HEK293T (cell line): ENCODE measurements at regions not wholly inside any gene's neighbourhood (a gene's known extent, or its start where the extent isn't known, plus 50 kb on each side); places are given as distances from the start of the nearest gene placed in this dataset.

Experiments used
- CTCF ChIA-PET: fragments of 350-600 bp; formaldehyde crosslinking; extraction: SDS; loops from one replicate; lab custom pipeline; 2021; ENCODE audit warnings: antibody characterized with exemption, inconsistent platforms; lab: Yijun Ruan, JAX
- POLR2A ChIA-PET: fragments of 350-600 bp; formaldehyde crosslinking; extraction: SDS; loops from one replicate; lab custom pipeline; 2020; ENCODE audit warnings: antibody characterized with exemption, inconsistent platforms; lab: Yijun Ruan, JAX
- DNase-seq: peaks from one replicate; pipeline ENCODE4 v3.0.0; 2012; ENCODE audit warnings: mixed read lengths; ENCODE audit errors: extremely low spot score
- ARNT ChIP-seq: fragments of 450-650 bp; IDR thresholded peaks from 2 replicates; pipeline ENCODE4 v1.6.1; 2017; ENCODE audit warnings: mild to moderate bottlenecking
- BHLHE40 ChIP-seq: fragments of 450-650 bp; IDR thresholded peaks from 2 replicates; pipeline ENCODE4 v1.6.1; 2016; ENCODE audit warnings: mild to moderate bottlenecking, moderate library complexity, borderline replicate concordance
- CTBP1 ChIP-seq: fragments of 450-650 bp; IDR thresholded peaks from 2 replicates; pipeline ENCODE4 v1.6.1; 2016; ENCODE audit warnings: borderline replicate concordance
- ELF4 ChIP-seq: fragments of 450-650 bp; IDR thresholded peaks from 2 replicates; pipeline ENCODE4 v1.6.1; 2017; ENCODE audit warnings: antibody characterized with exemption
- FOXA1 ChIP-seq: fragments of 450-650 bp; IDR thresholded peaks from 2 replicates; pipeline ENCODE4 v1.6.1; 2016; ENCODE audit warnings: mild to moderate bottlenecking
- FOXK2 ChIP-seq: fragments of 450-650 bp; IDR thresholded peaks from 2 replicates; pipeline ENCODE4 v1.6.1; 2016; ENCODE audit warnings: mild to moderate bottlenecking
- FOXM1 ChIP-seq: fragments of 450-650 bp; IDR thresholded peaks from 2 replicates; pipeline ENCODE4 v1.6.1; 2017; ENCODE audit warnings: mild to moderate bottlenecking, borderline replicate concordance
- HDGF ChIP-seq: fragments of 450-650 bp; IDR thresholded peaks from 2 replicates; pipeline ENCODE4 v1.6.1; 2017; ENCODE audit warnings: antibody characterized with exemption, borderline replicate concordance
- L3MBTL2 ChIP-seq: fragments of 450-650 bp; conservative IDR thresholded peaks from 2 replicates; pipeline ENCODE4 v1.6.1; 2016; ENCODE audit warnings: mild to moderate bottlenecking
- LEF1 ChIP-seq: fragments of 450-650 bp; IDR thresholded peaks from 2 replicates; pipeline ENCODE4 v1.6.1; 2017; ENCODE audit warnings: mild to moderate bottlenecking, borderline replicate concordance
- NFRKB ChIP-seq: fragments of 450-650 bp; IDR thresholded peaks from 2 replicates; pipeline ENCODE4 v1.6.1; 2016; ENCODE audit warnings: mild to moderate bottlenecking, moderate library complexity
- PKNOX1 ChIP-seq: fragments of 450-650 bp; IDR thresholded peaks from 2 replicates; pipeline ENCODE4 v1.6.1; 2016
- SP1 ChIP-seq: fragments of 450-650 bp; IDR thresholded peaks from 2 replicates; pipeline ENCODE4 v1.6.1; 2017
- SUZ12 ChIP-seq: fragments of 450-650 bp; IDR thresholded peaks from 2 replicates; pipeline ENCODE4 v1.6.1; 2016; ENCODE audit warnings: mild to moderate bottlenecking
- TARDBP ChIP-seq: fragments of 450-650 bp; IDR thresholded peaks from 2 replicates; pipeline ENCODE4 v1.6.1; 2016
- ZNF384 ChIP-seq: fragments of 450-650 bp; IDR thresholded peaks from 2 replicates; pipeline ENCODE4 v1.6.1; 2016

- ChIA-PET POLR2A (no interaction called here), CTCF (no interaction called here)
- no peak for TF ChIP-seq NFRKB
- TF ChIP-seq HDGF = no peak
- no peak for DNase-seq
Measured at GRCh38 chr3:80836395-80836794, 925.0 kb downstream of the GBE1 start.

DNA sequence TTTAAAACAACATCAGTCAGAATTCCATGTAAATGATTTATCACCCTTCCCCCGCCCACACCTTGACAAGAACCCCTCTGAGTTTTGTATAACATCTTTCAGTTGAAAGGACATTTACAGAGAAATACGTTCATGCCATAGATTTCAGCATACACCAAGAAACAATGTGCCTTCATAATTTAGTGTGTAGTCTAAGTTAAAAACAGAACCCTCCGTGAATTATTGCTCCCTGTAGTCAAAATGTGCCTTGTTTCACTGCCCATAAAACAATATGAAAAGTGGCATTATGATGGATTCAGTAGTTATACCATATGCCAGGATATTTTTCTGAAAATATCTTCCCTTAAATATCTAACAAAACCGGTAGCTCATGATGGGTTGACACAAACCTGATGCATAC lies 953.9 kb downstream of the GBE1 start:
- POLR2A ChIA-PET = no interaction called here
- no peak for DNase-seq
- no peak for TF ChIP-seq SP1
- no peak for TF ChIP-seq ZNF384
- no peak for TF ChIP-seq FOXA1
- TF ChIP-seq L3MBTL2 = no peak
- TF ChIP-seq PKNOX1 = no peak
- no peak for TF ChIP-seq CTBP1
- no peak for TF ChIP-seq TARDBP
- TF ChIP-seq BHLHE40 = no peak
- no peak for TF ChIP-seq NFRKB
- TF ChIP-seq FOXM1 = no peak
- TF ChIP-seq SUZ12 = no peak
- no peak for TF ChIP-seq HDGF
- no peak for TF ChIP-seq ELF4
- CTCF ChIA-PET = no interaction called here

DNA sequence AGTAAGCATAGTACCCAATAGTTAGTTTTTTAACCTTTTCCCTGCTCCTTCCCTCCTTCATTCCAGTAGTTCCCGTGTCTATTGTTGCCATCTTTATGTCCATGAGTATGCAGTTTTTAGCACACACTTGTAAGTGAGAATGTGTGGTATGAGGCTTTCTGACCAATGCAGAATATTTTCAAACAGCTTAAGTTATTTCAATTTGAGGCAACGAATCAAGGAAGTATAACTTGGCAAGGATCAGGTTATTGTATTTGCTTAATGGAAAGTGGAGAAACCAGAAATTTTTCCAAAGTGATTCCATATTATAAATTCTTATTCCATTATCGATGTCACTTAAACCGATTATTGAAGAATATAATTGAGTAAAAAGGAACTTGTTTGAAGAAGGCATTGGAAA lies 954.8 kb downstream of the GBE1 start:
- POLR2A ChIA-PET = no interaction called here
- CTCF ChIA-PET = interaction anchor here (0.6 kb wide), 1 partner anchor 652 kb away, joined by 3 read pairs; no protein-coding TSS in a partner anchor
- DNase-seq = no peak
- TF ChIP-seq CTBP1 (no peak), BHLHE40 (no peak), TARDBP (no peak), LEF1 (no peak), SP1 (no peak), ZNF384 (no peak), PKNOX1 (no peak), FOXK2 (no peak), ARNT (no peak), NFRKB (no peak), FOXA1 (no peak)

GRCh38 chr3:80788914-80789313 lies 972.5 kb downstream of the GBE1 start:
- ChIA-PET CTCF (no interaction called here), POLR2A (no interaction called here)
- no peak for DNase-seq
- TF ChIP-seq SP1 (no peak), FOXM1 (no peak), PKNOX1 (no peak), CTBP1 (no peak), FOXA1 (no peak), SUZ12 (no peak), LEF1 (no peak), BHLHE40 (no peak), ARNT (no peak), ZNF384 (no peak), ELF4 (no peak), TARDBP (no peak), FOXK2 (no peak), L3MBTL2 (no peak), HDGF (no peak)

DNA sequence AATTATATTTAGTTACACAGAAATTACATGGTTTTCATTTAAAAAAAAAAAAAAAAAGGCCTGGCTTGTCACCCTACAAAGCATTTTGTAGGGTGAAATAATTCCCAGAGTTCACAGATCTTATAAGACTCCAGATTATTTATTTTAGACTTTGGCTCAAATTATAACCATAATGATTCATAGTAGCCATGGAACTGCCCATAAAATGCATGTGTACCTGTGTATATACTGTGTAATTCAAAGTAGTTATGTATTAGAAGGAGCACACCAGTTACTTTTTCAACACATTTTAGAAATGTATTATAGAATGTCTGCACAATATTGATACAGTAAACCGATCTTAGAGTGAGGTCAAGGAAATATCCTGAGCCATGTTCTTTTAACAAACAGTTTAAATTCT lies 975.6 kb downstream of the GBE1 start:
- CTCF ChIA-PET = interaction anchor here (1.2 kb wide), 1 partner anchor 554 kb away, joined by 3 read pairs; no protein-coding TSS in a partner anchor

GRCh38 chr3:80785475-80785874 lies 976.0 kb downstream of the GBE1 start:
- POLR2A ChIA-PET = no interaction called here
- TF ChIP-seq PKNOX1 (peak; percentile 83), ARNT (no peak), CTBP1 (peak; percentile 27; the same call in 1 of the 2 replicates), ZNF384 (0 out of 2 replicates have a peak, but pooled peaks have one; percentile 24)
- CTCF ChIA-PET = interaction anchor here (1.2 kb wide), 1 partner anchor 554 kb away, joined by 3 read pairs; no protein-coding TSS in a partner anchor
- peak; percentile 12 for DNase-seq

More for the DNA sequence above, 975.6 kb downstream of the GBE1 start:
- TF ChIP-seq ZNF384 = no peak
- TF ChIP-seq FOXM1 = no peak
- TF ChIP-seq SP1 = no peak
- TF ChIP-seq LEF1 = no peak
- TF ChIP-seq PKNOX1 = no peak
- no peak for TF ChIP-seq FOXA1
- POLR2A ChIA-PET = no interaction called here
- no peak for DNase-seq
